OCI-LY7 (cell line): ENCODE measurements at regions not wholly inside any gene's neighbourhood (a gene's known extent, or its start where the extent isn't known, plus 50 kb on each side); places are given as distances from the start of the nearest gene placed in this dataset.

Source experiments
- BruUV-seq: library from RNA; stranded (reverse); fragments of 400-500 nt; replicated peaks from 2 replicates; lab custom pipeline; 2021; lab: Mats Ljungman, UMichigan
- CTCF ChIA-PET: fragments of 300-600 bp; sonication (Branson Sonifier 250); formaldehyde crosslinking; loops from one replicate; lab custom pipeline; 2022; ENCODE audit warnings: antibody characterized with exemption; ENCODE audit not compliant: unreplicated experiment; lab: Charles Lee
- POLR2A ChIA-PET: fragments of 300-600 bp; sonication (Branson Sonifier 250); formaldehyde crosslinking; loops from one replicate; lab custom pipeline; 2022; ENCODE audit warnings: antibody characterized with exemption; lab: Charles Lee
- DNase-seq: peaks from one replicate; pipeline ENCODE4 v3.0.0-alpha.2; 2015; ENCODE audit warnings: low spot score
- H2AFZ ChIP-seq: fragments of 200-600 bp; sonication (generic), shearing (Covaris generic); 2 replicates; pipeline ENCODE4 v1.6.1; 2014; ENCODE audit warnings: mild to moderate bottlenecking, antibody characterized with exemption, low read length, moderate library complexity
- H3K27ac ChIP-seq: fragments of 200-600 bp; sonication (generic); 2 replicates; pipeline ENCODE4 v1.5.1; 2014; ENCODE audit warnings: mixed run types, low read depth, mild to moderate bottlenecking, moderate library complexity, low read length, inconsistent platforms; ENCODE audit not compliant: poor library complexity, severe bottlenecking
- H3K36me3 ChIP-seq: fragments of 200-600 bp; sonication (generic); 2 replicates; pipeline ENCODE4 v1.6.1; 2014; ENCODE audit warnings: mild to moderate bottlenecking, antibody characterized with exemption, low read length, moderate library complexity, mixed read lengths; ENCODE audit not compliant: insufficient read depth
- H3K4me1 ChIP-seq: fragments of 200-600 bp; sonication (generic); 2 replicates; pipeline ENCODE4 v1.5.1; 2014; ENCODE audit warnings: mild to moderate bottlenecking, low read length; ENCODE audit not compliant: insufficient read depth, poor library complexity, severe bottlenecking
- H3K4me2 ChIP-seq: fragments of 200-600 bp; sonication (generic); 2 replicates; pipeline ENCODE4 v1.6.1; 2014; ENCODE audit warnings: mild to moderate bottlenecking, low read length
- H3K4me3 ChIP-seq: fragments of 200-600 bp; sonication (generic); 2 replicates; pipeline ENCODE4 v1.5.1; 2014; ENCODE audit warnings: mild to moderate bottlenecking, low read depth, low read length; ENCODE audit not compliant: poor library complexity, severe bottlenecking
- H3K79me2 ChIP-seq: fragments of 200-600 bp; sonication (generic); 2 replicates; pipeline ENCODE4 v1.6.1; 2016; ENCODE audit warnings: low read depth, mild to moderate bottlenecking, low read length, moderate library complexity, mixed read lengths; ENCODE audit not compliant: insufficient read depth
- H3K9me2 ChIP-seq: fragments of 200-600 bp; sonication (generic); 2 replicates; pipeline ENCODE4 v1.6.1; 2016; ENCODE audit warnings: mild to moderate bottlenecking, low read length, mixed read lengths; ENCODE audit not compliant: insufficient read depth
- H3K9me3 ChIP-seq: fragments of 200-600 bp; sonication (generic); 2 replicates; pipeline ENCODE4 v1.6.1; 2014; ENCODE audit warnings: mild to moderate bottlenecking, mixed run types, low read length, mixed read lengths
- H4K20me1 ChIP-seq: fragments of 200-600 bp; sonication (generic); 2 replicates; pipeline ENCODE4 v1.6.1; 2014; ENCODE audit warnings: mild to moderate bottlenecking, antibody characterized with exemption, low read length, moderate library complexity, mixed read lengths; ENCODE audit not compliant: insufficient read depth
- EZH2phosphoT487 ChIP-seq: fragments of 200-600 bp; sonication (generic); IDR thresholded peaks from 2 replicates; pipeline ENCODE4 v1.6.1; 2018; ENCODE audit warnings: low read depth, borderline replicate concordance, mild to moderate bottlenecking, mixed run types, antibody characterized with exemption, low read length, moderate library complexity, mixed read lengths
- intact Hi-C: fragments of 100-400 bp; cut with micrococcal nuclease; formaldehyde crosslinking; loops from one replicate; pipeline ENCODE4 v1.10.0; 2022; ENCODE audit not compliant: unreplicated experiment
- TF ChIP-seq, protein P1 (sequence below): fragments of 200-600 bp; sonication (generic); conservative IDR thresholded peaks from 2 replicates; pipeline ENCODE4 v1.5.1; 2014; ENCODE audit warnings: mild to moderate bottlenecking, antibody characterized with exemption, low read length, moderate library complexity, mixed read lengths

DNA sequence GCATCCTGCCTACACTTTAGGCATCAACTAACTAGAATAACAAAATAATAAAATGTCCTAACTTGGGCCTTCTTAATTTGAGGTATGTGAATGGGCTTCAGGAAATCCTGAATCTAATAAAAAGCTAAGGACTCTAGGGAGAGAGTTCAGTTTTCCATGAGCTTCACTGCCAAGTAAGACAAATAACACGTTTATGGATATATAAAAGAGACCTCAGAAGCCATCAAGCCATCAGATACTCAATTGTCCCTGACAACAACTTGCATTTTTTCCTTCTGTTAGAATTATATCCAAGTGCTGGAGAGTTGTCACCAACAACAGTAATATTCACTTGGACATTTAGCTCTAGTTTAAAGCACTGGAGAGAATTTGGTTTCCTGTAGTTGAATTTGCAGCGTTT, 102.4 kb upstream of the IGSF10 start:
- no peak for DNase-seq
- BruUV-seq, result no TSS peak
- intact Hi-C loops, result no loop called here
- ChIA-PET CTCF (no interaction called here), POLR2A (no interaction called here)
- Histone ChIP-seq H3K4me3 (no peak overlapping the region), H2AFZ (no peak overlapping the region), H3K9me3 (no peaks in the 10 kb centered on the region), H3K36me3 (no peaks in the 10 kb centered on the region), H3K9me2 (no peaks in the 10 kb centered on the region), H3K79me2 (no peaks in the 10 kb centered on the region), H3K27ac (no peak overlapping the region), H3K4me1 (no peaks in the 10 kb centered on the region), H3K4me2 (no peak overlapping the region), H4K20me1 (no peaks in the 10 kb centered on the region)
- TF ChIP-seq EZH2phosphoT487, result no peak
- TF ChIP-seq, protein P1, sequence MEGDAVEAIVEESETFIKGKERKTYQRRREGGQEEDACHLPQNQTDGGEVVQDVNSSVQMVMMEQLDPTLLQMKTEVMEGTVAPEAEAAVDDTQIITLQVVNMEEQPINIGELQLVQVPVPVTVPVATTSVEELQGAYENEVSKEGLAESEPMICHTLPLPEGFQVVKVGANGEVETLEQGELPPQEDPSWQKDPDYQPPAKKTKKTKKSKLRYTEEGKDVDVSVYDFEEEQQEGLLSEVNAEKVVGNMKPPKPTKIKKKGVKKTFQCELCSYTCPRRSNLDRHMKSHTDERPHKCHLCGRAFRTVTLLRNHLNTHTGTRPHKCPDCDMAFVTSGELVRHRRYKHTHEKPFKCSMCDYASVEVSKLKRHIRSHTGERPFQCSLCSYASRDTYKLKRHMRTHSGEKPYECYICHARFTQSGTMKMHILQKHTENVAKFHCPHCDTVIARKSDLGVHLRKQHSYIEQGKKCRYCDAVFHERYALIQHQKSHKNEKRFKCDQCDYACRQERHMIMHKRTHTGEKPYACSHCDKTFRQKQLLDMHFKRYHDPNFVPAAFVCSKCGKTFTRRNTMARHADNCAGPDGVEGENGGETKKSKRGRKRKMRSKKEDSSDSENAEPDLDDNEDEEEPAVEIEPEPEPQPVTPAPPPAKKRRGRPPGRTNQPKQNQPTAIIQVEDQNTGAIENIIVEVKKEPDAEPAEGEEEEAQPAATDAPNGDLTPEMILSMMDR, result no peak

DNA sequence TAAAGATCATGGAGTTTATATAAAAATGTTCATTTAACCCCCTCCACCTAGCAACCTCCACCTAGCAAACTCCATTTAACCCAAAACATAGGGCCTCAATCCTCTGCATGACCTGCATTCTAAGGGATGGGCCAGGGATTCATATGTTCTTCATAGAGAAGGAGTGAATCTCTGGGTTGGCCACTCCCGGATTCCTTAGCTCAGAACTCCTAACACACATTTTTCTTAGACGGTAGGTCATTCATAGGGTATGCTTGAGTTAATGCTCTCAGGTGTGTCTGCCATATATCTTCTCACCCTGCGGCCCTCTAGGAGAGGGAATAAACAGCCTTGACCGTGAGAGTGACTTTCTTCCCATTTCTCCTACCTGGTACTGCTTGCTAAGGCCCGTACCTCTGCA, 102.0 kb upstream of the IGSF10 start:
- no peak overlapping the region for H3K4me3 ChIP-seq
- no peaks in the 10 kb centered on the region for H3K9me2 ChIP-seq
- intact Hi-C loops, result no loop called here
- no peaks in the 10 kb centered on the region for H3K79me2 ChIP-seq
- H2AFZ ChIP-seq, result no peak overlapping the region
- ChIA-PET POLR2A (no interaction called here), CTCF (no interaction called here)
- no TSS peak for BruUV-seq
- H3K36me3 ChIP-seq, result no peaks in the 10 kb centered on the region
- no peak for TF ChIP-seq EZH2phosphoT487
- TF ChIP-seq, protein P1, result no peak
- no peaks in the 10 kb centered on the region for H3K4me1 ChIP-seq
- H4K20me1 ChIP-seq, result no peaks in the 10 kb centered on the region
- DNase-seq, result no peak
- H3K4me2 ChIP-seq, result no peak overlapping the region
- no peaks in the 10 kb centered on the region for H3K9me3 ChIP-seq
- no peak overlapping the region for H3K27ac ChIP-seq

DNA sequence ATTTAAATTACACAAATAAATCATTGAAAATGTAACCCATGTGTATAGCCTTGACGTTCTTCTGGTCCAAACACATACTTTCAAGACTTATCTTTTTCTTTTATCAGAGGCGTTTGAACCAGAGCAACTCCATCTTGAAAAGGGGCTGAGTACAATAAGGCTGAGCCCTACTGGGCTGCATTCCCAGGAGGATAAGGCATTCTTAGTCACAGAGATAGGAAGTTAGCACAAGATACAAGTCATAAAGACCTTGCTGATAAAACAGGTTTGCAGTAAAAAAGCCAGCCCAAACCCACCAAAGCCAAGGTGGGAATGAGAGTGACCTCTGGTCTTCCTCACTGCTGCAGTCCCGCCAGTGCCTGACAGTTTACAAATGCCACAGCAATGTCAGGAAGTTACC, 101.0 kb upstream of the IGSF10 start:
- Histone ChIP-seq H3K4me2 (no peak overlapping the region), H3K4me3 (no peak overlapping the region), H3K9me3 (no peaks in the 10 kb centered on the region), H3K4me1 (no peaks in the 10 kb centered on the region), H3K79me2 (no peaks in the 10 kb centered on the region), H3K9me2 (no peaks in the 10 kb centered on the region), H2AFZ (no peak overlapping the region), H3K27ac (no peak overlapping the region), H4K20me1 (no peaks in the 10 kb centered on the region), H3K36me3 (no peaks in the 10 kb centered on the region)
- TF ChIP-seq, protein P1, result no peak
- TF ChIP-seq EZH2phosphoT487, result no peak
- no peak for DNase-seq
- ChIA-PET POLR2A (no interaction called here), CTCF (no interaction called here)
- BruUV-seq, result no TSS peak
- intact Hi-C loops, result no loop called here
